GM18499 (cell line): ENCODE measurements at regions not wholly inside any gene's neighbourhood (a gene's known extent, or its start where the extent isn't known, plus 50 kb on each side); places are given as distances from the start of the nearest gene placed in this dataset.

Experiments
- ATAC-seq: cut with Tn5 transposase; IDR thresholded peaks from one replicate; pipeline ENCODE4 v1.9.1; 2021; ENCODE audit warnings: moderate number of reproducible peaks; ENCODE audit not compliant: insufficient read depth, unreplicated experiment

GRCh38 chr2:212945526-212945925 lies 205.9 kb downstream of the IKZF2 start:
- no peak for ATAC-seq

GRCh38 chr2:212943351-212943750 lies 208.1 kb downstream of the IKZF2 start:
- no peak for ATAC-seq

GRCh38 chr2:212941361-212941760 lies 210.1 kb downstream of the IKZF2 start:
- ATAC-seq, result no peak

DNA sequence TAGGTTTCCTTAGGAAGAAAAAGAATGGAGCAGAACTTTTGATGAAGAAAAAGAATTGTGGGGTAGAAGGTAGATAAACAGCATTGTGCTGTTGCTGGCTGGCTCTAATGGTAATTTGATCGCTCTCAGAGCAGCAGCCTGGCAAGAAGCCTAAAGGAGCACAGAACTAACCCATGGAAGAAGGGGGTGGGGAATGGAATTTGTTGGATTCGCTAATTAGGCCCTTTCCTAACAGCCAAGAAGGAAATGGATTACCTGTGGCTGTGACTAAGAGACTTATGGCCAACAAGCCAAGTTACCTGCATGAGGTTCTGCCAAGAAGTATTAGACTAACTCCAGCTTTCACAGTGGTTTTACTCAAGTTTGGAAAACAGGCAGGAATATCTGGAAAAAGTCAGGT lies 210.6 kb downstream of the IKZF2 start:
- no peak for ATAC-seq

GRCh38 chr2:212939777-212940531 lies 211.5 kb downstream of the IKZF2 start:
- ATAC-seq, result no peak

- no peak for ATAC-seq
These were observed 213.1 kb downstream of the IKZF2 start for GRCh38 chr2:212938144-212938793.

DNA sequence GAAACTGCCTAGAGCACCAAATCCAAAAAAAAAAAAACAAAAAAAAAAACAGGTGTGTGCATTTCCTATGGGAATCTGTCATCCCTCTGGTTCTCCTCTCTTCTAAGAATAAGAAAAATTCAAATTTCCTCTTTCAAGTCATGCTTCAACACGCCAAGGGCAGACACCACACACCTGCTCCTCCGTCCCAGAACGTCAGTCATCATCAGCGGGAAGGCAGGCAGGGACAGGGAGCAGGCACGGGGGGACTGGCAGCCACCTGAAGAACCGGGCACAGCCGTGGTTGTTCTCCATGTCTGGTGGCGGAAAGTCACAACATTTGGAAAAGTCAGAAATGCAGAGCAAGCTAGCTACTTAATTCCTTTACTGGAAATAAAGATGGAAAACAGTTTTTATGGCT lies 214.8 kb downstream of the IKZF2 start:
- no peak for ATAC-seq

- no peak for ATAC-seq
These were observed 215.7 kb downstream of the IKZF2 start for GRCh38 chr2:212935752-212936151.

DNA sequence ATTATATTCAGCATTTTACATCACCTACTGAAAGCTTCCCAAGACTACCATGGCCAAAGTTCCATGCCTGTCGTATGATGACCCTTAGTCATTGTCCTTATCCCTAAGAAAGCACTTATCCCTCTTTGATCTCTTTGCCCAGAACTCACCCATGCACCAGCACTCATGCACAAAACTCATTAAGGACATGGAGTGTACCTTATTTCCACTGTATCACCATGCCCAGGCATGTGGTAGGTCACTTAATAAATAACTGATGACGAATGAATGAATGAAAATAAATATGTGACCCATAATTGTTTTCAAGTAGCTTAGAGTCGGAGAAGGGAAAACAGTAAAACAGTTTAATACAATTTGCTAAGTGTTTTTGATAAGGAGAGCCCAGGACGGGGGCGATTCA lies 220.1 kb downstream of the IKZF2 start:
- no peak for ATAC-seq

GRCh38 chr2:212930556-212931260 lies 220.7 kb downstream of the IKZF2 start:
- no peak for ATAC-seq

DNA sequence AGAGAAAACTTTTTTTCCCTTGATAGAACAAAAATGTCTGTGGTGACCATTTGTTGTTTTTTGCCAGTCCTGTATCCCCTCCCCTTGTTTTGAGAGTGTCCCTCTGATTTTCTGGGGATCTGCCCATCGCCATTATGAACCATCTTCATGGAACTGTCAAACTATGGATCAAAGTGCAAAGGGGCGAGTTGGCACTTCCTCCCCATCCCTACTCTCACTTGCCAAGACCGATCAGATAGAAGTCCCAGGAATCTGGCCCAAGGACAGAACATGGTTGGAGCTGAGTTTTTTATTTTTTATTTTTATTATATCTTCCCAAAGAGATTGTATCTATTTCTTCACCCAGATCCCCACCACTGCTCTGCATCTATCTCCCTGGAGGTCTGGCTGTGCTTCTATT lies 221.4 kb downstream of the IKZF2 start:
- no peak for ATAC-seq

DNA sequence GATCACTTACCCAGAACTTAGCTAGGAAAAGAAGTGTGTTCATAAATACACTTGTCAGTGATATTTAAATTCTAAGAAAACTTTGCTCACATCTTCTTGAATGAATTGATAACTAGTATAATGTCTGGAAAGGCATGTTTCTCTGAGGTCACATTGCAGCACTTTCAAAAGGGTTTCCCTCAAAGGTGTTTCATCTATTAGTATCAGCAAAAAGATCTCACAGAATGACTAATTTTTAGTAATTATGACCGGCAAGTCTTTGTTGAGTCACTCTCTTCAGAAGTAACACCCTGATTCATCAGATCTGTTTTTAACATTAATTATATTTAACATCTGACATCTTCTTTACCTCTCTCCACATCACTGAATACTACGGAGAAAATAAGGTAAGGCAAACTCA lies 222.3 kb downstream of the IKZF2 start:
- ATAC-seq, result no peak

DNA sequence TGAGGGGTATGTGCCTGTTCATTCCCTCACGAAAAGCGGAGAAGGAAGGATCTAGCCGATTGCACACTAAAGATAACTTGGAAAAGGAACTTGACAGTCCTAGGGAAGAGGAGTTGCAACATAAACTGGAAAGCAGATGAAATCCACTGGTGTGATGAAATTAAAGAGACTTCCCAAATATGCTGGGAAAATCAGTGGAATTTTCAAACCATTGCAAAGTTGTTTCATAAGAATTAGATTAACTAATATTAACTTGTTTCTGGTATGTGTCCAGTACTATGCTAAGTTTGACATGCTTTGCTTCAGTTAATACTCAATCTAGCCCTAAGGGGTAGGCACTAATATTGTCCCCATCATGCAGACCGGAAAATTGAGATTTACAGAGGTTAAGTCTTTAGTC lies 222.7 kb downstream of the IKZF2 start:
- no peak for ATAC-seq

GRCh38 chr2:212926940-212927339 lies 224.5 kb downstream of the IKZF2 start:
- no peak for ATAC-seq

GRCh38 chr2:212923393-212923792 lies 228.0 kb downstream of the IKZF2 start:
- no peak for ATAC-seq

DNA sequence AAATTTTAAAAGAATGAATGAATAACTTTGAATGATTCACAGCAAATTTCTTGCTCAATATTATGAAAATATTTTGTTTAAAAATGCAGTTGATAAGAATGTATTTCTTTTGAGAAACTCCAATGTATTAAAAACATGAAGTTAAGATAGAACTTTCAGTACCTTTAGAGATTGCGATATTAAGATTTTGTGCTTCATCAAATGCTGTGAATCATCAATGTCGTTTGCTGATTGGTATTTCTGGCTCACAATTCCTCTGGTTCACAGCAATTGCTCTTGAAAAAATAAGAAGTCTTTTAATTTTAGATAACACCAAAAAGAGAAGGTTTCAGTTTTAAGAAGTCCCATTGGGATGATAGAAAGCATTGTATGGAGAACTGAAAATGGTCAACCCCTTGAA lies 228.7 kb downstream of the IKZF2 start:
- ATAC-seq, result no peak

- no peak for ATAC-seq
These were observed 229.7 kb downstream of the IKZF2 start for GRCh38 chr2:212921711-212922110.

DNA sequence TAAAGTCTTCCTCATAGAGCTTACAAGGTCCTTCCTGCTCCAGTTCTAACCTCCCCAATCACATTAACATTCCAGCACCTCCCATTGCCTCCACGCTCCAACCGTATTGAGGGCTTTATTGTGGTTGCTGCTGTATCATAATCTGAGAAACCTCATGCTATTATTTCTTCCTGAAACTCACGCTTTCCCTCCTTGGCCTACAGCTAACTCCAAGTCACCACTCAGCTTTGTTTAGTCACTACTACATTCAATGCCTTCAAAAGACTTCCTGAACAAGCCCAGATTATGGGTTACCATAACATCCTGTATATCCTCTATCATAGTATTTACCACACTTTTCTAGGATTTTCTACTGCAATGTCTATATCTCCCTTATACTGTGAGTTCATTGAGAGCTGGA lies 230.4 kb downstream of the IKZF2 start:
- ATAC-seq, result no peak

DNA sequence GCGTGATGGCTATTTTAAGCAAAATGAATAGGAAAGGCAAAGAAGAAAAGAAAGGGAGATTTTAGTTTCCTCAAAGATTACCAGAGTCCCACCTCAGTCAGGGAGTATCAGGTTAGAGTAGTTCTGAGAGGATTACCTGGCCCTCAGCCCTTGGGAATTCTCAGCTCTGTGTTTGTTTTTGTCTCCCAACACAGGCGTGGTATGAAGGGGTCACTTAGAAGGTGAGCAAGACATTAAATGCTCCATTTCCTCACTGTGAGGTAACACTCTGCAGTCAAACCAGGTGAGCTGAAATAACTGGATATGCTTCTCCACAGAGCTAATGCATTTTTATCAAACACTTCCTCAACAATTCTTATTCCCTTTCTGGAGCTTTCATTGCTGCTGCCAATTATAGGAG lies 232.2 kb downstream of the IKZF2 start:
- ATAC-seq, result no peak

DNA sequence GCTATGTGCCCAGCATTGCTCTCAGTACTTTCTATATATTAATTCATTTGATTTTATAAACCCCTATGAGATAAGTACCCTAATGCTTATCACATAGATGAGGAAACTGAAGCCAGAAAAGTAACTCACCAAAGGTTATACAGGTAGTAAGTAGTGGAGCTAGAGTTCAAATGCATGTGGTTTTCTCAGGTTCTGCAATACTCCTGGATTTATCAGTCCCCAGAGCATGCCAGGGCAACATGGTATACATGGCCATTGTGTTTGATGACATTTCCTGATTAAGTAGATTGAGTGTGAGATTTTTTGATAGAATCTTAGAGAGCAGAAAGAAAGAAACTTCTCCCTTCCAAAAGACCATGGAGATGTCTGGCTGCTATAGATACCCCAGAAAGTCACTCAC lies 233.1 kb downstream of the IKZF2 start:
- no peak for ATAC-seq

DNA sequence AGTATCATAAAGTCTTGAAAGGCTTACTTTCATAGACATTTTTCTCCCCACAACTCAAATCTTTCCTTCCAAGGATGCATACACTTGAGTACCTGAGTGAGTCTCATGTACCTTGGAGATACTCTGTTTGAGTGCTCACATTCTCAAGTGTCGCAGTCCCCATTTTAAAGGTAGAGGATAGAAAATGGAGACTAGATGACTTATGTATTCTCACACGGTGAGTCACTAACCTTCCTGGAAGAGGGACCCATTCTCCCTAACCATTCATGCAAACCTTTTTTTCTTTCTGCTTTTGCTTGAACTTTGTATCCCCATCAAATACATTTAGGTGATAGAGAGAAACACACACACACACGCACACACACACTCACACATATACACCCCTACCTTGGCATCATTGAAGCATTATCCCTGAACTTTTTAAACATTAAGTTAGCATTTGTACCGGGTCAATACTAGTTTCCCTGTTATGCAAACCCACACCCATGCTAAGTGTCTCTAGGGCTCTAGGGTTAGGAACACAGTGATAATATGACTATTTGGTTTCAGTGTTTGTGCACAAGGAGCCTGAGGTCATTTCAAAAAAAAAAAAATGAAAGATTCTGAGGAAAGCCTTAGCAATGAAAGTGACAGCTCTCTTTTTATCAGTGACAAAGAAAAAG lies 236.2 kb downstream of the IKZF2 start:
- ATAC-seq, result peak; percentile 69
